ENCODE measurements at regions not wholly inside any gene's neighbourhood (a gene's known extent, or its start where the extent isn't known, plus 50 kb on each side); places are given as distances from the start of the nearest gene placed in this dataset.

GRCh38 chr15:93235926-93236780 lies 147.1 kb upstream of the RGMA start:
- intact Hi-C loops (cut with DNase I) = no loop called here
- DNase-seq = peak in 26 of 42 donors; percentile 8 to 65 (median 30)

DNA sequence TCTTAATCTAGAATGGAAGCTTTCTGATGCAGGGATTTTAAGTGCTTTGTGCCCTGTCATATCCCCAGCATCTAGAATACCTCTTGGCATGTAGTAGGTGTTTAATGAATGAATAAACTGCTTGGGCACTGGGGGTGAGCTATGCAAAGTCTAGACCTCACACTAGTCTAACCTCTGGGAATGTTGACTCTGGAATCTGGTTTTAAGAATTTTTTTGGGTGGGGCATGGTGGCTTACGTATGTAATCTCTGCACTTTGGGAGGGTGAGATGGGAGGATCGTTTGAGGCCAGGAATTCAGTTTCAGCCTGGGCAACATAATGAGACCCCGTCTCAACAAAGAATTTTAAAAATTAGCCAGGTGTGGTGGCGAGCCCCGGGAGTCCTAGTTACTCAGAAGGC lies 146.3 kb upstream of the RGMA start:
- intact Hi-C loops (cut with DNase I) = no loop called here
- no peak for DNase-seq

GRCh38 chr15:93233710-93234109 lies 144.7 kb upstream of the RGMA start:
- intact Hi-C loops (cut with DNase I) = no loop called here
- DNase-seq = peak in 1 of 42 donors; percentile 10

DNA sequence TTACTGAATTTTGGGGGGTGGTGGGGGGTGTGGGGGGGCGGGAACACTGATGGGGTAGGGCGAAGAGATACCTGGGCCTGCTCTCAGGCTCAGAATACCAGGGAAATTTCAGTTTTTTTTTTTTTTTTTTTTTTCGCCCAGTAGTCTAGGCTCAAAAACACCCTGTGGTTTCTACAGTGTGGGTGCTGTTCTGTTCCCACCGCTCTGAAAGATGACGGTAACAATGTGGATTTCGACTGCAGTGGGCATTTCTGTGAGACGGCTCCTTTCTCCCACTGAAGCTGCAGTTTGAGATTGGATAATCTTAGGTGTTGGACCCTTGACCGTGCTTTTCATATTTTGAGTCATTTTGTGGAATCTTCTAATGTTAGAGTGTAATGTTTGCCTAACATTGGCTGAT lies 143.8 kb upstream of the RGMA start:
- intact Hi-C loops (cut with DNase I) = no loop called here
- no peak for DNase-seq

DNA sequence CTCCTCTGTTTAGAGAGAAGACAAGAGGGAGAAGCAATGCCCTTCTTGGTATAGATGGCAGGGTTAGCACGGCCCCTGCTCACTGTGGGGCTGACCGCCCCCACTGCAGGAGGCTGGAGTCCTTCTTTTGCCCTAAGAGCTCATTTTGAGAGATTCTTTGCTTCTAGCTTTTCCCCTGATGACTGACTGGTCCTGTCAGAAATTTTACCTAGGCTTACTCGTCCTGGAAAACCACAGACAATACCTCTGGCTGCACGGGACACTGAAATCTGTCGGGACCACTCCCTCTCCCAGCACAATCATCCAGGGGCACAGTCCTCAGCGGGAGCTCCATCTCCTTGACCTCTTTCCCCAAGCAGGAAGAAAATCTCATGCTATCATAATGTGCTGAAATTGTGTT lies 143.0 kb upstream of the RGMA start:
- intact Hi-C loops (cut with DNase I) = no loop called here

GRCh38 chr15:93231261-93231925 lies 142.4 kb upstream of the RGMA start:
- intact Hi-C loops (cut with DNase I) = no loop called here
- DNase-seq = no peak

More for the DNA sequence above, 143.0 kb upstream of the RGMA start:
- DNase-seq = no peak

DNA sequence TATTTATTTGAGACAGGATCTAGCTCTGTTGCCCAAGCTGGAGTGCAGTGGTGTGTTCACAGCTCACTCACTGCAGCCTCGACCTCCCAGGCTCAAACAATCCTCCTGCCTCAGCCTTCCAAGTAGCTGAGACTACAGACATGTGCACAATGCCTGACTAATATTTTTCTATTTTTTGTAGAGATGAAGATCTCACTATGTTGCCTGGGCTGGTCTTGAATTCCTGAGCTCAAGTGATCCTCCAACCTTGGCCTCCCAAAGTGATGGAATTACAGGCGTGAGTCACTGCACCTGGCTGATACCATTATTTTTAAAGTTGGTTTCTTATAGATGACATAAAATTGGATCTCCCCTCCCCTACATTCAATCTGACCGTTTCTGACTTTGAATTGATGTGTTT lies 139.5 kb upstream of the RGMA start:
- no peak for DNase-seq
- intact Hi-C loops (cut with DNase I) = no loop called here

DNA sequence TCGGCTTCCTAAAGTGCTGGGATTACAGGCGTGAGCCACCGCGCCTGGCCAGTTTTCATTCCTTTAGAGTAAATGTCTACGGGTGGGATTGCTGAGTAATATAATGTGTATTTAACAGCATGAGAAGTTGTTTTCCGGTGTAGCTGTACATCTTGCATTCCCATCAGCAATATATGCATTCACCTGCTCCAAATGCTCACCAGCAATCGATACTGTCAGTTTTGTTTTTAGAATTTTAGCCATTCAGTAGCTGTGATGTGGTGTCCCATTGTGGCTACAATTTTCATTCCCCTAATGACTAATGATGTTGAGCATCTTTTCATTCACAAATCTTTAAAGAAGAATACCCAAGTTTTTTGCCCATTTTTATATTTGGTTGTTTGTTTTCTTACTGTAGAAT lies 134.8 kb upstream of the RGMA start:
- intact Hi-C loops (cut with DNase I) = no loop called here
- DNase-seq = no peak

DNA sequence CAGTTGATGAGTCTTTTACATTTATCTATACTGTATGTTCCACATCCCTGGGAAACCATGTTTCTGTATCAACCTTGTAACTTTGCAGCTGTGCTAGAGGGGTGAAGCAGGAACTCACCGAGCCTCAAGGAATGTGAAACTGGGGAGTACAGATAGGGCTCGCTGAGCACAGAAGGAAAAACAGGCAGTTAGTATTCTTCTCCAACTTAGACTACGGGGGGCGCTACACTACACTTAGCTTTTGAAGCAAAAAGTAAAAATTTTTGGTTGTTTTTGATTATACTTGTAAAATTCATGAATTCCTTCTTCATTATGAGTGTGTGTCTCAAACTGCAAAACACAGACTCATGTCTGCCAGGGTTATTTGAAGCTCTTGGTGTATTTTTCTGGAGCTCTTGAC lies 132.7 kb upstream of the RGMA start:
- intact Hi-C loops (cut with DNase I) = no loop called here
- DNase-seq = peak in 1 of 42 donors; percentile 19

- intact Hi-C loops (cut with DNase I) = no loop called here
These were observed 130.9 kb upstream of the RGMA start for GRCh38 chr15:93219859-93220420.

GRCh38 chr15:93217343-93217742 lies 128.3 kb upstream of the RGMA start:
- DNase-seq = no peak
- intact Hi-C loops (cut with DNase I) = no loop called here

More at GRCh38 chr15:93219859-93220420, 130.9 kb upstream of the RGMA start:
- DNase-seq = no peak

DNA sequence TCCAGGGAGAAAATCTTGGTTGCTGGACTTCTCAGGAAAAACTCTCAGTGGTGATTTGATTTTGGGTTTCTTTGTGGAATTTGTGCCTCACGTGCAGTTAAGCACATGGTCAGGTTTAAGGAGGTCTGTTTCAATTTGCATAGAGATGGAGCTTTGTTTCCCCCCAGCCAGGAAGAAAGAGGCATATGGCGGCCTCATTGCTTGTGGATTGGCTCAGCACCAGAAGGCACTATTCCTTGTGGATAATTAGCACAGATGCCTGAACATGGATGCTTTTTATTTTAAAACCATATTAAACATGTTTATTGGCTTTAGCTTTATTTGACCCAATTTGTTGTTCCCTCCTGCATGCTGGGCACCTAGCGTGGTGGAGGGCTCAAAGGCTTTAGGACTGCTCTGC lies 125.1 kb upstream of the RGMA start:
- DNase-seq = no peak
- intact Hi-C loops (cut with DNase I) = no loop called here

DNA sequence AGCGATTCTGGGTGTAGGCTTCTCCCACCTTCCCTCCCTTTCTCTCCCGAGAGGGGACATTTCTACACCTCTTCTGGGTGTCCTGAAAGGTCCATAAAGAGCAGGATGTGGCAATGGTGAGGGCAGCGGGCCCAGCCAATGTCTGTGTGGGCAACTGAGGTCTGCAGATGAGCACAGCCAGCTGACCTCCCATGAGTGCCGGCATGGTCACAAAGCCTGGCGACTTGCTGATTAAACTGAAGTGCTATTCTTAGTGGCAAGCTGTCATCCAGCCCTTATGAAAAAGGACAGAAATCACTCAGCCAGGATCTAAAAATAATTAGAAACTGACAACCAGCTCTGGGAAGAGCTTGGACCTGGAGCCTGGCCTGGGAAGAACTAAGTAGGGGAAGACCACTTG lies 124.3 kb upstream of the RGMA start:
- intact Hi-C loops (cut with DNase I) = no loop called here
- no peak for DNase-seq

DNA sequence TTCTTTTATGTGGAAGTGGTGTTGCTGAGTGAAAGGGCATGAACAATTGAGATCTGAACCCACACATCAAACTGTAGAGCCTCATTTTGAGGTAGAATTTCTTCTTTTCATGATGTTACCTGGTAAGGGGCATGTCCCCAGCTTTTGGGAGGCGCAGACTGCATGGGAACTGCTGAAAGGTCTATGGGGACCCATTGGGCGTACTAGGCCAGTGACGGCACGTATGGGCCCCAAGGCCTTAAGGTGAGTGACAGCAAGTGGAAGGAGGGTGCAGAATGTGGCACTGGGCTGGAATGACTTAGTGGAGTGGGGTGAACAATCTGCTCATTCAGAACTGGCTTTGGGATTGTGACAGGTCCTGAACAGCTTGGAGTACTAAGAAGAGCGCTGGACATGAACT lies 123.6 kb upstream of the RGMA start:
- DNase-seq = no peak
- intact Hi-C loops (cut with DNase I) = no loop called here

GRCh38 chr15:93210995-93211394 lies 122.0 kb upstream of the RGMA start:
- intact Hi-C loops (cut with DNase I) = no loop called here
- DNase-seq = no peak

- no peak for DNase-seq
- intact Hi-C loops (cut with DNase I) = no loop called here
These were observed 120.9 kb upstream of the RGMA start for GRCh38 chr15:93209690-93210445.

DNA sequence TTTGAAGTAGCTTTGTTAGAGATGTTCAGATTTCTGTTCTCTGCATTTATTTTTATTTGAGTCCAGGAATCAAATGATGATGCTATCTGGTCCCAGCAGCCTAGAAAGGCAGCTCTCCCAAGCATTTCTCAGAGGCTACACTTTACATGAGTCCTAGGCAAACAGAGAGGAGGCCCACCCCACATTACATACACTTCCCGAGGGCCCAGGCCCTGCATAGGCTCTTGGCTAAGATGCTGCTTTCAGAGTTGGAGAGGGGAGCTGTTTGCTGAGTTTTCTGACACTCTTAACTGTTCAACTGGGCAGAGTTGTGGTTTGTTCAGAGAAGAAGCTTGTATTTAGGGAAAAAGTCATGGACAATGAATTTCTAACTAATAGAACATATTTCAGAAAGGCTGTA lies 117.9 kb upstream of the RGMA start:
- intact Hi-C loops (cut with DNase I) = no loop called here
- no peak for DNase-seq

- intact Hi-C loops (cut with DNase I) = no loop called here
- no peak for DNase-seq
These were observed 116.4 kb upstream of the RGMA start for GRCh38 chr15:93205413-93205812.

DNA sequence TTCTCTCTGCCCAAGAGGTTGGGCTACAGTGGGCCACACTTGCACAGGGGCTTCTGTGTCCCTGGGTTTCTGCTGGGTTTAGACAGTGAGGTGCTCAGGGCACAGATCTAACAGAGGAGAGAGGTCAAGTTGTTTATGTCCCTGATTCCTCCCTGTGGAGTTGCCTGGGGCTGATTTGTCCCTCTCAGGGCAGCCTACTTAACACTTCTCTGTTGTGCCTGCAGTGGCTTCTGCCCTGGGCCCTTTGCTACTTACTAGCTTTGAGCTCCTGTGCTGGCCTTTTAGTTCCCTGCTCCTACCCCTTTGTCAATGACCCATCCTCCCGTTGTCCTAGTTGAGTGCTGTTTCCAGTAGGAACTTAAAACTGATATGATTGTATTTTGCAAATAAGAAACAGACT lies 114.0 kb upstream of the RGMA start:
- no peak for DNase-seq
- intact Hi-C loops (cut with DNase I) = no loop called here

DNA sequence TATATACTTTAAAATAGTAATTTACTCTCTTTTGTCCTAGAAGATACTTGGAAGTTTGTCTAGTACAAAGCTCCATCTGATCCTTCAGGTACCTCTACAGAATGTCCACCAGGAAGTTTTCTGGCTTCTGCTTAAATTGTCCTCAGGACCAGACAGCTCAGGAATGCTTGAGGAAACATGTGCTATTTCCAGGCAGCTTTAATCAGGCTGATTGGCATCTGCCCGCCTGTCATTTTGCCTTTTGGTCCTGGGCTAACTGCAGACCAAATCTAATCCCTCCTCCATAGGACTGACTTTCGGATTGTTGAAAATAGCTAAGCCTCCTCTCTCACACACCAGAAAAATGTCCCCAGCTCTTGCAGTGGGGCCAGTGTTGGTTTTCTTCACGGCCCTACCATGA lies 113.4 kb upstream of the RGMA start:
- intact Hi-C loops (cut with DNase I) = no loop called here
- no peak for DNase-seq
